DMS153 treated with DMSO at 0.1 percent for 48 hours (cell line): ENCODE measurements at regions not wholly inside any gene's neighbourhood (a gene's known extent, or its start where the extent isn't known, plus 50 kb on each side); places are given as distances from the start of the nearest gene placed in this dataset.

Experiments
- DNase-seq: peaks from one replicate; lab custom pipeline; 2025; ENCODE audit not compliant: unreplicated experiment; lab: John Stamatoyannopoulos, UW

DNA sequence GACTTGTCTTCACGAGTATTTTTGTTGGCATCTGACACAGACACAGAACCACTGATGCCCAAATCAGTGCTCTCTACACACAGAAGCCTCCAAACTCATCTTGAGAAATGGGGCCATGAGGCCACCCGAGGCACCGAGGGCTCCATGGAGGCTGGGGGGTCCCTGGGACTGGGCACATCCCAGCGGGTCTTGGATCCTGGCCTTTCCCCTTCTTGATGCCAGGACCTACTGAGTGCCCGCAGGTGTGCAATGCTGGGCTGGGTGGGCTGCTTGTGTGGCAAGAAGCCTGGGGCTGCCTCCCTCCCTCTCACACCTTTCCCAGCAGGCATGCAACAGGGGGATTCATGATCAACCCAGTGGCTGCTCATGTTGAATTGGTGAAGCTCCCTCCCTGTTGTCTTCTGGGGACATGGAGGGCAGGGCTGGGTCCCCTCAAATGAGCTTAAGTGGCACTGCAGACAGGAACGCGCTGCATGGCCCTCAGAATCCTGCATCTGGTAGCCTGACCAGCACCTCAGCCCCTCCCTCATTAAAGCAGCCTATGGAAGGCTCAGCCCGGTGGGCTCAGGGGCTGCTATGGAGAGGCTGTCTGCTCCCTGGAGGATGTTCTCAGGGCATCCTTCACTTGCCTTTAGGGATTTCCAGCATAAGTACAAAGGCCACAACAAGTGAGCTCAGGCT, 63.7 kb upstream of the SIMC1 start:
- no peak for DNase-seq

- DNase-seq: no peak
Observed at GRCh38 chr5:176175101-176175852, 62.9 kb upstream of the SIMC1 start.

DNA sequence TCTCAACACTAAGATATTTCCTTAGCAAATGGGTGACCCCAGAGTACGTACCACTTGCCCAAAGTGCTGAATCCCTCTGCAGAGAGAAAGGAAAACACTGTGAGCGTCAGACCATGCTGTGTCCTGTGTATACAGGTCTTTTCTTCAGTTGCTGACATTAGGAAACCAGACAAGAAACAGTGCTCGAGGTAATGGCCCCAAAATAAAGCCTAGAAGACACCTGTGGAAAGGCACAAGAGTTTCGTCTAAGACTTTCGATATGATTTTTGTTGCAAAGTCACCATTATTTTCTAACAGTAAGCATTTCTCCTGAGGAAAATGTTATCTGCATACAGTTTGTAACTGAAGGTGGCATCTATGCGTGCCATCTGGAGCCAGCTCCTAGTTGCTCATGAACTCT, 62.0 kb upstream of the SIMC1 start:
- no peak for DNase-seq

GRCh38 chr5:176178789-176179188, 59.4 kb upstream of the SIMC1 start:
- no peak for DNase-seq

GRCh38 chr5:176180339-176180738, 57.9 kb upstream of the SIMC1 start:
- DNase-seq: no peak

GRCh38 chr5:176180781-176181180, 57.4 kb upstream of the SIMC1 start:
- DNase-seq: no peak

- DNase-seq: no peak
Observed at GRCh38 chr5:176181271-176181855, 56.9 kb upstream of the SIMC1 start.

DNA sequence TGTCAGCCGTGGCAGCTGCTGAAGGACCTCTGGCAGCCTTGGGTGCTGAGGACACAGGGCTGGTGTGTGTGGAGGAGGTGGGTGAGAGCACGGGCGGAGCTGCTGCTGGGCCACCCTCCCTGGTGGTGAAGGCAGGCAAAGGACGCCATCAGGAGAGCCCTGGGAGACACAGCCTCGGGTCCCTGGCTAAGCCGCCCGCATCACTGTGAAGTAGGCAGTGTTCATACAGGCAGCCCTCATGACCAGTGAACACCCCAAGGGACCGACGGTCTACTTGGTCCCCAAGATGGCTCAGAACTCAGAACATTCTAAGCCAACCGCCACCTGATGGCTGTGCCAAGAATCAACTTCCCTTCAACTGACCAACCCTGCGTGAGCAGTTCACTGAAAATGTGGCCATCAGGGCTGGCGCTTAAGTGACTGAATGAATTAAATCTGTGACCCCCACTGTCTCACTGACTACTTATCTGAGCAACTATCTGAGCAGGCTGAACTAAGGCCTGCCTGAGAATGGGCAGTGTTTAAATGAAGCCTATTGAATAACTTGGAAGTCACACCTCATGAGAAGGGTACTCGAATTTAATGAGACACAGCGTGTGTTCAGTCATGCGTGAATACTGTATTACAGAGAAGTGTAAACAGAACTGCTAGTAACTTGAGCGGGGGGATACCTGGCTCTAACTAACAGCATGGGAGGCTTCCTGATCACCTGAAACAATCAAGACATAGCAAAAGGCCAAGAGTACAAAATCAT, 54.7 kb upstream of the SIMC1 start:
- DNase-seq: peak; percentile 42

DNA sequence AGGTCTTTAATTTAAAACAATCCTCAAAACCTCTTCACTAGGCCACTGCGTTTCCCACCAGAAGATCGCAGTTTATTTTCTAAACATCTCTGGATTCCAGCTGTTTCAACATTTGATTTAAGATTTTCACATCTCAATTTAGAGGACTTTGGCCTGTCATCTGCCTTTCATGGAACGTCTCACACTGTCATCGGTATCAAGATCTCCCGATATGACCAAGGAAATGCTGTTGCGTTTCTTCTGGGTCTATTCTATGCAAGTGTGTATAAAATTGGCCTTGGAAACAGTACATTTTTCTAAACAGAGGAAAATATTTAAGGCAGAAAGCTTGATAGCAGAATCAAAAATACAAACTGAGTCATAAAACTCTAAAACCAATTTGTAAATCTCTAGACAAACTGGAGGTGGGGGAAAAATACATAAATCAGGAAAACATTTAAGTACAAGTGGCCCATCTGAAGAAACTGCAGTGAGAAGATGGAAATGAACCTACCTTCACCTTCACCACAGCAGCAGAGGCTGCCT, 53.6 kb upstream of the SIMC1 start:
- DNase-seq: no peak

GRCh38 chr5:176185133-176185733, 53.0 kb upstream of the SIMC1 start:
- no peak for DNase-seq

DNA sequence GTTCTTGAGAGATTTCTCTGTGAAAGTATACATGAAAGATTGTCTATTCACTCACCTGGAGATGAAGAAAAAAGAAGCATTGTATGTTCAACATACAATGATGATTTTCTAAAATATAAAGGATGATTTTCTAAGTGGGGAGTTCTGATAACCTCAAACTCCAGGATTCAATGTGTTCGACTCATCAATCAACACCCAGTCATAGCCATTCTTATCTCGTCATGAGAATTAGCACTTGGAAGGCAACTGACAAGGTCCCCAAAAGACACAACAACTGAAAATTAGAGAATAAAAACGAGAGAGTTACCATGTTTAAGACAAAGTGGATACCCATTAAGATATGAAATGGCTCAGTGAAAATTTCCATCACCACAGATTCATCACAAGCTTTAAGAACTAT, 52.1 kb upstream of the SIMC1 start:
- DNase-seq: no peak

DNA sequence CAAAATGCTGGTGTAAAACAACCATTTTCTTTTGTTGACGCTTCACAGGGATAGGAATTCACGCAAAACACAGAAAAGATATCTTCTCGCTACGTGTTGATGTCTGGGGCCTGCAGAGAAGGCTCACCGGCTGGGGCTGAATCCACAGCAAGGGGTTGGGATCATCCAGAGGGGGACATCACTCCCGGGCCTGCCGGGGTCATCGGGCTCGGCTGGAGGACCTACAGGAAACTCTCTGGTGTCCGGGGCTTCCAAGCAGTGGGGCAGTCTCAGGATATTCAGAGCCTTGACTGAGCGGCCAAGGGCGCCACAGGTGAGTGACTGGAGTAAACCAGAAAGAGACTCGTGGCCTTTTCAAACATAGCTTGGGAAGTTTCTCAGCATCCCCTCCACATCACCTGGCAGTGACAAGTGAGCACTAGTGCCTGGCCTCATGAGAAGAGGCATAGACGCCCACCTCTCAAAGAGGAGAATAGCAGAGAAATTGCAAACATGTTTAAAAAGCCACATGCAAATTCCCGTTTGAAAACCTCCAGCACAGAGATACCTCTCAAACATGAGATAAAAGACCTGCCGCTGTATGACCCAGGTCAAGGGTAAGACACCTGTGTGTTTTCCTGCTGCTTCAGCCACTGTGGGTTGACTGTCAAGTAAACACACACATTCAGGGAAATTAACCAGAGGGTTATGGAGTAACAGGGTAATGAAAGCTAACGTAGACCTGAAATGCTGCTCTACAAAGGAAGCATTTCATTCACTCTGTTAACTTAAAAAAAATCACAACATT, 50.8 kb upstream of the SIMC1 start:
- no peak for DNase-seq

DNA sequence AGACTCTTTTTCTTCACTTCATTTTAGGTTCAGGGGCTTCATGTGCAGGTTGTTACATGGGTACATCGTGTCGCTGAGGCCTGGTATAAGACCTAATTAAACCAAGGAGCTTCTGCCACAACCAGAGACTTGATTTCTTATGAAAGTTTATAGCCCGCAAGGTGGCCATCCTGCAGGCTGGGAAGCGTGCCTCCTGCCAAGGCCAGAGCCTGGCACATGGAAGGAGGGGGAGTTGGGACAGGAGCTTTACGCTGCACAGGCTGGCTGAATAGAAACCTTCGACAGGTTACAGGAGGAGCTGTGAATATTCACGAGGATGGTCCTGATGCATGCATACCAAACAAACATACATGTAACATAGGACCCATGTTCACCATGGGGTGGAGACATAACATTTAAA, 50.1 kb upstream of the SIMC1 start:
- no peak for DNase-seq
